GM21423 (cell line): ENCODE measurements at regions not wholly inside any gene's neighbourhood (a gene's known extent, or its start where the extent isn't known, plus 50 kb on each side); places are given as distances from the start of the nearest gene placed in this dataset.
"Not testable (repeated sequence)": the region's sequence is repeated elsewhere in the genome, so short reads cannot be mapped to it uniquely, and the experiment has no call there.

ENCODE experiments used
- ATAC-seq: cut with Tn5 transposase; IDR thresholded peaks from one replicate; pipeline ENCODE4 v1.9.1; 2021; ENCODE audit warnings: mild to moderate bottlenecking, moderate library complexity; ENCODE audit not compliant: unreplicated experiment

DNA sequence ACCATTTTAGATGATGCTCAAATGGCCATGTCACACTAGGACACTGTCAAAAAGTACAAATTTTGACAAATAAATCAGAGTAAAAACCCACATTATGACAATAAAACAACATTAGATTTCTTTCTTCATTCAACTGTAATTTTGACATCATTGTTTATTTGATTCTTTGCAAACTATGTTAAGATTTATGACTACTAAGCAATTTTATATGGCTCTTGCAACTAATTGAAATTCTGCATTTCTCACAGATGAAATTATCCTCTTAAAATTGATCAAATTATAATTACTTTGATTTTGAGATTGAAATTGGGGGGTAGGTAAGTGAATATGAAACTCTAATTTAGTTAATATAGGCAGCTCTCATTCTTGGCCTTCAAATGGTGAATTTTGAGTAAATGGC lies 59.8 kb downstream of the ATOH1 start:
- ATAC-seq, result no peak

GRCh38 chr4:93888768-93889167 lies 60.2 kb downstream of the ATOH1 start:
- ATAC-seq, result no peak

- ATAC-seq, result no peak
Measured at GRCh38 chr4:93891244-93891643, 62.7 kb downstream of the ATOH1 start.

- no peak for ATAC-seq
Measured at GRCh38 chr4:93894995-93895394, 66.4 kb downstream of the ATOH1 start.

GRCh38 chr4:93896516-93896915 lies 68.0 kb downstream of the ATOH1 start:
- ATAC-seq, result no peak

DNA sequence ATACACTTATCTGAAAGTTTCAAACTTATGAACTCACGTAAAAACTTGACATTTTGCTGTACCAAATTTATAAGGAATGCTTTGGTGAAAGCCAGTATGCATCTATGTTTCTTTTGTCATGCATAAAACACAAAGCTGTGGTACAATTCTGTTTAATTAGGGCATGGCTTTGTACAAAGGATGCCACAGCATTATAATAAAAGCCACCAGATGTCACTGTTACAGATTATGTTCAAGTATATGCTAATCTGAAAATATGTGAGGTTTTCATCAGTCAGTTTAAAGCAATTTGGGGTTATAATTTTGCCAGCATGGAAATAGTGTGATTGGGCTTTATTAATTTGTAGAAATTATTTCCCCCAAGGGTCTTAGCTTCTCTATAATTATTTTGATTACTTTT lies 69.0 kb downstream of the ATOH1 start:
- ATAC-seq, result no peak

GRCh38 chr4:93908778-93909177 lies 80.2 kb downstream of the ATOH1 start:
- ATAC-seq, result no peak

GRCh38 chr4:93911671-93912070 lies 83.1 kb downstream of the ATOH1 start:
- ATAC-seq, result no peak

DNA sequence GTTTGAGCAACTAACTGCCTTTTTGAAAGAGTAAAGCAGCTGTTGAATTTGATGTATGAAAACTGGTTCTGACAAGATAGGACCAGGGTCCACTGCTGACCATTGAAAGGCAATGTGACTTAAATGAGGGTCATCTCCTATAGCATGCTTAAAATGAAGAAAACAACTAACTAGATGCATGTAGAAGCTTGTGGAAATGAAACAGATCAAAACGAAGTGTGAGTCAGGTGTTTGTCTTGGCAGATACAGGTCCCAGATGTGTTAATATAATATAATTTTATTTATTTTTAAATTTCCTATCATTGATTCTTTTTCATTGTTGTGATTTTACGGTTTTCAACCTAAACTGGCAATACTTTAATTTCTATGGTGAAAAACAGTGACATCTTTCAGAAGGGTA lies 83.6 kb downstream of the ATOH1 start:
- no peak for ATAC-seq

DNA sequence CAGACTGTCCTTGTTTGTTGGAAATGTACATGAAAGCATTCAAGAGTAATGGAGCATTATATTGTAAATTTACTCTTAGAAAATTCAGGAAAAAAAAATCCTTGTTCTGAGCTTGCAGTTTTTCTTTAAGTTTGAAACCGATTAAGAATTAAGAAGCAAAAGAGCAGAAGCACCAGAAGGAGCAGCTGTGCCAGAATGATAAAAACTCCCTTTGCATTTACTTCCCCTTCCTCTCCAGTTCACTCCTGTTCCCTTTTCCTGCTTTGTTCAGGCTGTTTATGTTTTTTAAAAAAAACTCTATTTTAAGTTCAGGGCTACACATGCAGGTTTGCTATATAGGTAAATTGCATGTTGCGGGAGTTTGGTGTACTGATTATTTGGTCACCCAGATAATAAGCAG lies 90.3 kb downstream of the ATOH1 start:
- no peak for ATAC-seq

- not testable (repeated sequence) for ATAC-seq
Measured at GRCh38 chr4:93923570-93923969, 95.0 kb downstream of the ATOH1 start.

DNA sequence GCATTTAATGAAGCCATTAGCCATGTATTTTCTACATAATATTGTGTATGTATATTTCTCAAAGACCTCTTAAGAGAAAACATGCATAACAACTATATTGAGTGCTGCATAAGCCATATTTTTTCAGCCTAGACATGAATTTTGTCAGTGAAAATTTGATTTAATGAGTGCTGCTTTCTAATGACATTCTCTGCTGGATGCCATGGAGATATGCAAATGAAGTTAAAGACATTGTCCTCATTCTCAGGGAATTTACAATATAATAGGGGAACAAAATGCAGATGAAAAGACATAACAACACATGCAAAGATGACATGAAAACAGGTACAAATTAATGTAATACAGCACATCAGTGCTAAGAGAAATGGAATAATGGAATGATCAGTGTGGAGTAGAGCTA lies 118.7 kb downstream of the ATOH1 start:
- no peak for ATAC-seq

DNA sequence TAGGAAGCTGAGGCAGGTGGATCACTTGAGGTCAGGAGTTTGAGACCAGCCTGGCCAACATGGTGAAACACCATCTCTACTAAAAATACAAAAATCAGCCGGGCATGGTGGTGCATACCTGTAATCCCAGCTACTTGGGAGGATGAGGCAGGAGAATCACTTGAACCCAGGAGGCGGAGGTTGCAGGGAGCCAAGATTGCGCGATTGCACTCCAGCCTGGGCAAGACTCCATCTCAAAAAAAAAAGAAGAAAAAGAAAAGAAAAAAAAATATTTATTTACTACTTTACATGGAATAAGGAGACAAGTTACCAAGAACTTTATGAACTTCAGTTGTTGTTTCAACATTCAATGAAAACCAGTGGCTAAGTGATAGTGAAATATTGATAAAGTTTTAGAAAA lies 121.7 kb downstream of the ATOH1 start:
- ATAC-seq, result not testable (repeated sequence)

DNA sequence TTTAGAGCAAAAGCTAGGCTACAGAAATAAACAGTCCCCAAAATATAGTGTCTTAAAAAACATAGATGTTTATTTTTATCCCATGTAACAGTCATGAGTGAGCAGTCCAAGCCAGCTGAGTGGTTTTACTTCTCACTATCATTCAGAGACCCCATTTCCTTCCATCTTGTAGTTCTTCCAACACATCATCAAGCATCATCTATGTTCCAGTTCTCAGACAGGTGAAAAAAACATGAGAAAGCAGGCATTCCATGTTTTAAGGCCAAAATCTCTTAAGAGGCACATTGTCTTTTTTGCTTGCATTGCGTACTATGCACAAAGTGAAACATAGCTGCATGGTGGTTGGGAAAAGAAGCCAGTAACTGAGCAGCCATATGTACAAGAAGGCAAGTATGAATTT lies 128.6 kb downstream of the ATOH1 start:
- no peak for ATAC-seq

DNA sequence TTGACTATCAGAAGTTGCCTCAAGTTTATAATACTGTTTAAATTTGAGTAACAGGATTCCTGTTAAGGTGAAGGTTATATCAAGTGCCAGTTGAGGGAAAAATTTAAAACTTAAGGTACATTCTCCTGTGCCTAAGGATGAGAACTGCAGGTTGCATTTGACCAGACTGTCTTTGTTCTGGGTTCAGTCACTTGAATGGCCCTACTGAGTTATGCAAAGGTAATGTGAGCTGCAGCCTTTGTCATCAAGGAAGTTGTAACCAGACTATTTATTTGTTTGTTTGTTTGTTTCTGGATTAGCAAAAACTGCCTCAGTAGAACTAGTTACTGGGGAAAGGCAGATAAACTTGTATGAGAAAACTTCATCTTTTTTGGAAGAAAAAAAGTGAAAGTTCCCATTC lies 131.9 kb downstream of the ATOH1 start:
- no peak for ATAC-seq

GRCh38 chr4:93960916-93961315 lies 132.4 kb downstream of the ATOH1 start:
- no peak for ATAC-seq

GRCh38 chr4:93981594-93981993 lies 153.0 kb downstream of the ATOH1 start:
- ATAC-seq, result no peak

DNA sequence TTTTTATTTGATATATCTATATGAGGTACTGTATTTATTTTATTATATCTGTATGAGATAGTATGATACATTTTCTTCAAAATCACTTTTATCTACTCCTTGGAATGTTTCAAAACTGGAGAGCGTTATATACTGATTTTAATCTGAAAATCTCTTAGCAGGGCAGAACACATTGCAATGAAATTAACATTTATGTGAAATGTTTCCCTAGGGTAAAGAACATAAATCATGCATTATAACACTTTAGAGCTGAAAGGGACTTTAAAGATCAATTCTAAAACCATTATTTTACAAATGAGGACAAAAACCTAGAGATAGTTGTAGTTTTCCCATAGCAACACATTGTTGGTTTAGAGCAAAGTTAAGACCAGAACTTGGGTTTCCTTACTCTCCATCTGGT lies 153.7 kb downstream of the ATOH1 start:
- no peak for ATAC-seq

DNA sequence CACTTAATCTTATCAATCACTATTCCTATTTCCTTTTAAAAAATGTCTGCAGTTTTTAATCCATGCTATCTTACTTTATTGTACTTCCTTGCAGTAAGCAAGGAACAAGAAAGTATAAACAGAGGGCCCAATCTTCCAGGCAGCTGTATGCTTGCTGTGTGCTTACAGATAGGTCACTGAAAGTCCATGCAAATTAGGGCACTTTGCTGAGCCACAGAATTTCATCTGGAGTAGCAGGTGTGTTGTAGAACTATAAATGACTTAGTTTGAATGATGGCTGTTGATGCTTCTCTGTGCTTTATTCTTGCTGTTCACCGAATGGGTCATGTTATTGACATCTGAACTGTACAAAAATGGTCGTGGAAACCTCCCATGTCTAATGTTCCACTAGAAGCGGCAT lies 154.6 kb downstream of the ATOH1 start:
- ATAC-seq, result peak; percentile 79

- no peak for ATAC-seq
Measured at GRCh38 chr4:93994175-93994994, 165.8 kb downstream of the ATOH1 start.

GRCh38 chr4:93996895-93997294 lies 168.3 kb downstream of the ATOH1 start:
- ATAC-seq, result no peak

DNA sequence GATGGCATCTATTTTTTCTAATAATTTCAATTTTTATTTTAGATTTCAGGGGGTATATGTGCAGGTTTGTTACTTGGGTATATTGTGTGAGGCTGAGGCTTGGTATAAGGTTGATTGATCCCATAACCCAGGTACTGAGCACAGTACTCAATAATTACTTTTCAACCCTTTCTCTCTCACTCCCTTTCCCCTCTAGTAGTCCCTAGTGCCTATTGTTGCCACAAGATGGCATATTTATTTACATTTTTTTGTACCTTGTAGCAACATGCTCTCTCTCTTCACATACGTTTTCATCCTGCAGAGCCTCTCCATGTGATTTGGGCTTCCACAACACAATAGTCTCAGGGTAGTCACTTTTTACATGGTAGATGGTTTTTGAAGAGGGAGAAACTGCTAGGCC lies 172.0 kb downstream of the ATOH1 start:
- no peak for ATAC-seq

- ATAC-seq, result no peak
Measured at GRCh38 chr4:94006932-94007331, 178.4 kb downstream of the ATOH1 start.
